ENCODE measurements at regions not wholly inside any gene's neighbourhood (a gene's known extent, or its start where the extent isn't known, plus 50 kb on each side); places are given as distances from the start of the nearest gene placed in this dataset.

GRCh38 chr6:23424584-23424983, 701.4 kb upstream of the NRSN1 start:
- TF ChIP-seq POLR2A (IDR thresholded peaks at IDR 0.05): no peak
- TF ChIP-seq, protein P1, sequence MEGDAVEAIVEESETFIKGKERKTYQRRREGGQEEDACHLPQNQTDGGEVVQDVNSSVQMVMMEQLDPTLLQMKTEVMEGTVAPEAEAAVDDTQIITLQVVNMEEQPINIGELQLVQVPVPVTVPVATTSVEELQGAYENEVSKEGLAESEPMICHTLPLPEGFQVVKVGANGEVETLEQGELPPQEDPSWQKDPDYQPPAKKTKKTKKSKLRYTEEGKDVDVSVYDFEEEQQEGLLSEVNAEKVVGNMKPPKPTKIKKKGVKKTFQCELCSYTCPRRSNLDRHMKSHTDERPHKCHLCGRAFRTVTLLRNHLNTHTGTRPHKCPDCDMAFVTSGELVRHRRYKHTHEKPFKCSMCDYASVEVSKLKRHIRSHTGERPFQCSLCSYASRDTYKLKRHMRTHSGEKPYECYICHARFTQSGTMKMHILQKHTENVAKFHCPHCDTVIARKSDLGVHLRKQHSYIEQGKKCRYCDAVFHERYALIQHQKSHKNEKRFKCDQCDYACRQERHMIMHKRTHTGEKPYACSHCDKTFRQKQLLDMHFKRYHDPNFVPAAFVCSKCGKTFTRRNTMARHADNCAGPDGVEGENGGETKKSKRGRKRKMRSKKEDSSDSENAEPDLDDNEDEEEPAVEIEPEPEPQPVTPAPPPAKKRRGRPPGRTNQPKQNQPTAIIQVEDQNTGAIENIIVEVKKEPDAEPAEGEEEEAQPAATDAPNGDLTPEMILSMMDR (IDR thresholded peaks at IDR 0.05): no peak
